Activated naive CD8-positive, alpha-beta T cell (primary cell): ENCODE measurements at regions not wholly inside any gene's neighbourhood (a gene's known extent, or its start where the extent isn't known, plus 50 kb on each side); places are given as distances from the start of the nearest gene placed in this dataset.
"Not testable (repeated sequence)": the region's sequence is repeated elsewhere in the genome, so short reads cannot be mapped to it uniquely, and the experiment has no call there.

Experiments
- H3K27ac Mint-ChIP-seq: one replicate; pipeline ENCODE4 v1.8.0; 2021; ENCODE audit warnings: mixed read lengths
- H3K27me3 Mint-ChIP-seq: one replicate; pipeline ENCODE4 v1.8.0; 2021; ENCODE audit warnings: mixed read lengths
- H3K36me3 Mint-ChIP-seq: one replicate; pipeline ENCODE4 v1.8.0; 2021; ENCODE audit warnings: mixed read lengths
- H3K4me1 Mint-ChIP-seq: one replicate; pipeline ENCODE4 v1.8.0; 2021; ENCODE audit warnings: low read depth, mixed read lengths
- H3K4me3 Mint-ChIP-seq: one replicate; pipeline ENCODE4 v1.8.0; 2021; ENCODE audit warnings: mild to moderate bottlenecking, mixed read lengths
- H3K9me3 Mint-ChIP-seq: one replicate; pipeline ENCODE4 v1.8.0; 2021; ENCODE audit warnings: low read depth, mixed read lengths

- Mint-ChIP-seq H3K4me3 (no peak overlapping the region), H3K27ac (no peak overlapping the region), H3K27me3 (peaks cover 3% of the 10 kb centered on the region), H3K9me3 (no peaks in the 10 kb centered on the region), H3K4me1 (no peaks in the 10 kb centered on the region), H3K36me3 (no peaks in the 10 kb centered on the region)
Observed at GRCh38 chr7:108660465-108660864, 90.8 kb downstream of the DNAJB9 start.

- Mint-ChIP-seq H3K4me3 (no peak overlapping the region), H3K27me3 (peaks cover under 1% of the 10 kb centered on the region), H3K9me3 (no peaks in the 10 kb centered on the region), H3K27ac (no peak overlapping the region), H3K36me3 (no peaks in the 10 kb centered on the region), H3K4me1 (no peaks in the 10 kb centered on the region)
Observed at GRCh38 chr7:108662783-108663362, 93.2 kb downstream of the DNAJB9 start.

- H3K27me3 Mint-ChIP-seq = no peaks in the 10 kb centered on the region
- H3K27ac Mint-ChIP-seq = no peak overlapping the region
- H3K36me3 Mint-ChIP-seq = no peaks in the 10 kb centered on the region
- no peaks in the 10 kb centered on the region for H3K9me3 Mint-ChIP-seq
- no peaks in the 10 kb centered on the region for H3K4me1 Mint-ChIP-seq
- no peak overlapping the region for H3K4me3 Mint-ChIP-seq
Observed at GRCh38 chr7:108663701-108664100, 94.0 kb downstream of the DNAJB9 start.

GRCh38 chr7:108667216-108667615, 97.5 kb downstream of the DNAJB9 start:
- Mint-ChIP-seq H3K27me3 (peaks cover 2% of the 10 kb centered on the region), H3K27ac (no peak overlapping the region), H3K9me3 (no peaks in the 10 kb centered on the region), H3K4me1 (no peaks in the 10 kb centered on the region), H3K36me3 (no peaks in the 10 kb centered on the region), H3K4me3 (no peak overlapping the region)

GRCh38 chr7:108669958-108670357, 100.3 kb downstream of the DNAJB9 start:
- Mint-ChIP-seq H3K4me3 (no peak overlapping the region), H3K27me3 (peaks cover 2% of the 10 kb centered on the region), H3K4me1 (no peaks in the 10 kb centered on the region), H3K36me3 (no peaks in the 10 kb centered on the region), H3K9me3 (no peaks in the 10 kb centered on the region), H3K27ac (no peak overlapping the region)

GRCh38 chr7:108673699-108674098, 104.0 kb downstream of the DNAJB9 start:
- H3K4me1 Mint-ChIP-seq, H3K27me3 Mint-ChIP-seq, H3K9me3 Mint-ChIP-seq, H3K4me3 Mint-ChIP-seq, H3K27ac Mint-ChIP-seq, H3K36me3 Mint-ChIP-seq: not testable (repeated sequence)

- no peak overlapping the region for H3K27ac Mint-ChIP-seq
- H3K27me3 Mint-ChIP-seq = no peaks in the 10 kb centered on the region
- no peak overlapping the region for H3K4me3 Mint-ChIP-seq
- no peaks in the 10 kb centered on the region for H3K36me3 Mint-ChIP-seq
- H3K4me1 Mint-ChIP-seq = no peaks in the 10 kb centered on the region
- H3K9me3 Mint-ChIP-seq = peaks cover 13% of the 10 kb centered on the region
Observed at GRCh38 chr7:108684629-108685028, 115.0 kb downstream of the DNAJB9 start.

- Mint-ChIP-seq H3K4me3 (no peak overlapping the region), H3K36me3 (no peaks in the 10 kb centered on the region)
Observed at GRCh38 chr7:108686494-108686893, 116.8 kb downstream of the DNAJB9 start.

GRCh38 chr7:108697254-108697653, 127.6 kb downstream of the DNAJB9 start:
- Mint-ChIP-seq H3K4me3 (no peak overlapping the region), H3K9me3 (no peaks in the 10 kb centered on the region), H3K27ac (no peak overlapping the region), H3K4me1 (no peaks in the 10 kb centered on the region), H3K36me3 (no peaks in the 10 kb centered on the region), H3K27me3 (peaks cover 3% of the 10 kb centered on the region)

More at GRCh38 chr7:108686494-108686893, 116.8 kb downstream of the DNAJB9 start:
- Mint-ChIP-seq H3K27me3 (no peaks in the 10 kb centered on the region), H3K4me1 (no peaks in the 10 kb centered on the region), H3K27ac (no peak overlapping the region), H3K9me3 (peaks cover 13% of the 10 kb centered on the region)

GRCh38 chr7:108711611-108712010, 141.9 kb downstream of the DNAJB9 start:
- H3K4me3 Mint-ChIP-seq = no peak overlapping the region
- H3K4me1 Mint-ChIP-seq = no peaks in the 10 kb centered on the region
- H3K36me3 Mint-ChIP-seq = no peaks in the 10 kb centered on the region
- H3K27me3 Mint-ChIP-seq = peaks cover 3% of the 10 kb centered on the region
- H3K9me3 Mint-ChIP-seq = no peaks in the 10 kb centered on the region
- H3K27ac Mint-ChIP-seq = no peak overlapping the region

GRCh38 chr7:108716783-108717182, 147.1 kb downstream of the DNAJB9 start:
- H3K9me3 Mint-ChIP-seq = no peaks in the 10 kb centered on the region
- H3K27me3 Mint-ChIP-seq = peaks cover 6% of the 10 kb centered on the region
- H3K36me3 Mint-ChIP-seq = no peaks in the 10 kb centered on the region
- no peak overlapping the region for H3K27ac Mint-ChIP-seq
- no peak overlapping the region for H3K4me3 Mint-ChIP-seq
- no peaks in the 10 kb centered on the region for H3K4me1 Mint-ChIP-seq

- H3K27ac Mint-ChIP-seq = no peak overlapping the region
- H3K9me3 Mint-ChIP-seq = no peaks in the 10 kb centered on the region
- H3K4me3 Mint-ChIP-seq = no peak overlapping the region
- H3K27me3 Mint-ChIP-seq = peaks cover 4% of the 10 kb centered on the region
- H3K4me1 Mint-ChIP-seq = no peaks in the 10 kb centered on the region
- no peaks in the 10 kb centered on the region for H3K36me3 Mint-ChIP-seq
Observed at GRCh38 chr7:108717781-108718180, 148.1 kb downstream of the DNAJB9 start.

- no peak overlapping the region for H3K4me3 Mint-ChIP-seq
Observed at GRCh38 chr7:108719631-108720030, 150.0 kb downstream of the DNAJB9 start.

GRCh38 chr7:108722561-108722960, 152.9 kb downstream of the DNAJB9 start:
- Mint-ChIP-seq H3K36me3 (no peaks in the 10 kb centered on the region), H3K27ac (no peak overlapping the region), H3K4me3 (no peak overlapping the region), H3K9me3 (no peaks in the 10 kb centered on the region), H3K27me3 (peaks cover 4% of the 10 kb centered on the region), H3K4me1 (no peaks in the 10 kb centered on the region)

More at GRCh38 chr7:108719631-108720030, 150.0 kb downstream of the DNAJB9 start:
- Mint-ChIP-seq H3K27ac (no peak overlapping the region), H3K36me3 (no peaks in the 10 kb centered on the region), H3K4me1 (no peaks in the 10 kb centered on the region), H3K27me3 (peaks cover 4% of the 10 kb centered on the region), H3K9me3 (no peaks in the 10 kb centered on the region)

GRCh38 chr7:108723381-108723814, 153.7 kb downstream of the DNAJB9 start:
- no peaks in the 10 kb centered on the region for H3K36me3 Mint-ChIP-seq
- no peak overlapping the region for H3K27ac Mint-ChIP-seq
- H3K4me1 Mint-ChIP-seq = no peaks in the 10 kb centered on the region
- no peaks in the 10 kb centered on the region for H3K9me3 Mint-ChIP-seq
- peaks cover 4% of the 10 kb centered on the region for H3K27me3 Mint-ChIP-seq
- H3K4me3 Mint-ChIP-seq = no peak overlapping the region
